ENCODE measurements at regions not wholly inside any gene's neighbourhood (a gene's known extent, or its start where the extent isn't known, plus 50 kb on each side); places are given as distances from the start of the nearest gene placed in this dataset.
"Not testable (repeated sequence)": the region's sequence is repeated elsewhere in the genome, so short reads cannot be mapped to it uniquely, and the experiment has no call there.

GRCh38 chr7:152924826-152925411 lies 165.4 kb downstream of the ACTR3B start:
- DNase-seq, result peak in 2 of 3 donors; percentile 1 to 11
- ChIA-PET POLR2A (no interaction called here), CTCF (no interaction called here)
- H3K4me1 ChIP-seq (ENCODE audit: control extremely low read depth in 1 of 4, control insufficient read depth in 4 of 4, insufficient read depth in 4 of 4, low read length in 3 of 4), result peaks cover 0 to 15% (median 6%) of the 10 kb centered on the region in 4 experiments
- WGBS (ENCODE audit: insufficient coverage), result 15% methylated on average over 24 of the region's 33 CpGs
- H3K27ac ChIP-seq (ENCODE audit: insufficient read depth in 1 of 2, low read depth in 1 of 2, low read length in 2 of 2, poor library complexity in 1 of 2, severe bottlenecking in 2 of 2), result no peak overlapping the region
- peaks cover 0 to 9% (median 3%) of the 10 kb centered on the region in 5 experiments for H3K9me3 ChIP-seq (ENCODE audit: control extremely low read depth in 1 of 5, control insufficient read depth in 4 of 5, insufficient read depth in 2 of 5, low read depth in 1 of 5, low read length in 4 of 5)
- H3K4me3 ChIP-seq (ENCODE audit: control insufficient read depth in 1 of 7, extremely low read depth in 1 of 7, insufficient read depth in 4 of 7, low read depth in 2 of 7, low read length in 6 of 7), result peak overlapping the region in 5 of 7 experiments; percentile 32 to 67 (median 57)
- peaks cover 2 to 61% (median 21%) of the 10 kb centered on the region in 5 experiments for H3K27me3 ChIP-seq (replicated peaks in 2 of 5; ENCODE audit: control insufficient read depth in 4 of 5, insufficient read depth in 5 of 5, low read length in 4 of 5)
- no peaks in the 10 kb centered on the region for H3K36me3 ChIP-seq (ENCODE audit: control insufficient read depth in 4 of 4, insufficient read depth in 4 of 4, low read length in 3 of 4)

- 2% methylated on average over 58 of the region's 74 CpGs for WGBS (ENCODE audit: insufficient coverage)
- Histone ChIP-seq H3K36me3 (ENCODE audit: control insufficient read depth in 4 of 4, insufficient read depth in 4 of 4, low read length in 3 of 4) (no peaks in the 10 kb centered on the region), H3K27ac (ENCODE audit: insufficient read depth in 1 of 2, low read depth in 1 of 2, low read length in 2 of 2, poor library complexity in 1 of 2, severe bottlenecking in 2 of 2) (no peak overlapping the region), H3K9me3 (ENCODE audit: control extremely low read depth in 1 of 5, control insufficient read depth in 4 of 5, insufficient read depth in 2 of 5, low read depth in 1 of 5, low read length in 4 of 5) (peaks cover 0 to 6% (median 3%) of the 10 kb centered on the region in 5 experiments), H3K27me3 (replicated peaks in 2 of 5; ENCODE audit: control insufficient read depth in 4 of 5, insufficient read depth in 5 of 5, low read length in 4 of 5) (peaks cover 2 to 61% (median 23%) of the 10 kb centered on the region in 5 experiments), H3K4me3 (ENCODE audit: control insufficient read depth in 1 of 7, extremely low read depth in 1 of 7, insufficient read depth in 4 of 7, low read depth in 2 of 7, low read length in 6 of 7) (peak overlapping the region in 5 of 7 experiments; percentile 32 to 67 (median 57)), H3K4me1 (ENCODE audit: control extremely low read depth in 1 of 4, control insufficient read depth in 4 of 4, insufficient read depth in 4 of 4, low read length in 3 of 4) (peaks cover 0 to 15% (median 6%) of the 10 kb centered on the region in 4 experiments)
- DNase-seq, result peak in 2 of 3 donors; percentile 2 to 4
- ChIA-PET POLR2A (no interaction called here), CTCF (no interaction called here)
These were observed 166.0 kb downstream of the ACTR3B start for GRCh38 chr7:152925412-152926147.

GRCh38 chr7:152931633-152932032 lies 172.1 kb downstream of the ACTR3B start:
- Histone ChIP-seq H3K9me3 (ENCODE audit: control extremely low read depth in 1 of 5, control insufficient read depth in 4 of 5, insufficient read depth in 2 of 5, low read depth in 1 of 5, low read length in 4 of 5) (peaks cover 0 to 5% (median 0%) of the 10 kb centered on the region in 5 experiments), H3K36me3 (ENCODE audit: control insufficient read depth in 4 of 4, insufficient read depth in 4 of 4, low read length in 3 of 4) (no peaks in the 10 kb centered on the region), H3K27me3 (replicated peaks in 2 of 5; ENCODE audit: control insufficient read depth in 4 of 5, insufficient read depth in 5 of 5, low read length in 4 of 5) (peaks cover 2 to 11% (median 2%) of the 10 kb centered on the region in 5 experiments), H3K27ac (ENCODE audit: insufficient read depth in 1 of 2, low read depth in 1 of 2, low read length in 2 of 2, poor library complexity in 1 of 2, severe bottlenecking in 2 of 2) (no peak overlapping the region), H3K4me3 (ENCODE audit: control insufficient read depth in 1 of 7, extremely low read depth in 1 of 7, insufficient read depth in 4 of 7, low read depth in 2 of 7, low read length in 6 of 7) (no peak overlapping the region), H3K4me1 (ENCODE audit: control extremely low read depth in 1 of 4, control insufficient read depth in 4 of 4, insufficient read depth in 4 of 4, low read length in 3 of 4) (no peaks in the 10 kb centered on the region)
- DNase-seq, result no peak
- 86% methylated on average over 3 of the region's 6 CpGs for WGBS (ENCODE audit: insufficient coverage)
- ChIA-PET POLR2A (no interaction called here), CTCF (no interaction called here)

- Histone ChIP-seq H3K27ac (ENCODE audit: insufficient read depth in 1 of 2, low read depth in 1 of 2, low read length in 2 of 2, poor library complexity in 1 of 2, severe bottlenecking in 2 of 2) (no peak overlapping the region), H3K4me3 (ENCODE audit: control insufficient read depth in 1 of 7, extremely low read depth in 1 of 7, insufficient read depth in 4 of 7, low read depth in 2 of 7, low read length in 6 of 7) (no peak overlapping the region), H3K4me1 (ENCODE audit: control extremely low read depth in 1 of 4, control insufficient read depth in 4 of 4, insufficient read depth in 4 of 4, low read length in 3 of 4) (no peaks in the 10 kb centered on the region), H3K9me3 (ENCODE audit: control extremely low read depth in 1 of 5, control insufficient read depth in 4 of 5, insufficient read depth in 2 of 5, low read depth in 1 of 5, low read length in 4 of 5) (no peaks in the 10 kb centered on the region), H3K36me3 (ENCODE audit: control insufficient read depth in 4 of 4, insufficient read depth in 4 of 4, low read length in 3 of 4) (no peaks in the 10 kb centered on the region), H3K27me3 (replicated peaks in 2 of 5; ENCODE audit: control insufficient read depth in 4 of 5, insufficient read depth in 5 of 5, low read length in 4 of 5) (no peaks in the 10 kb centered on the region)
- CTCF ChIA-PET, result no interaction called here
- POLR2A ChIA-PET, result no interaction called here
- no CpG with 5 or more reads among the region's 1 CpG for WGBS (ENCODE audit: insufficient coverage)
- no peak for DNase-seq
These were observed 177.7 kb downstream of the ACTR3B start for GRCh38 chr7:152937282-152937681.

- H3K4me1 ChIP-seq (ENCODE audit: control extremely low read depth in 1 of 4, control insufficient read depth in 4 of 4, insufficient read depth in 4 of 4, low read length in 3 of 4); POLR2A ChIA-PET; H3K4me3 ChIP-seq (ENCODE audit: control insufficient read depth in 1 of 7, extremely low read depth in 1 of 7, insufficient read depth in 4 of 7, low read depth in 2 of 7, low read length in 6 of 7); H3K9me3 ChIP-seq (ENCODE audit: control extremely low read depth in 1 of 5, control insufficient read depth in 4 of 5, insufficient read depth in 2 of 5, low read depth in 1 of 5, low read length in 4 of 5); H3K36me3 ChIP-seq (ENCODE audit: control insufficient read depth in 4 of 4, insufficient read depth in 4 of 4, low read length in 3 of 4); DNase-seq; CTCF ChIA-PET; H3K27me3 ChIP-seq (replicated peaks in 2 of 5; ENCODE audit: control insufficient read depth in 4 of 5, insufficient read depth in 5 of 5, low read length in 4 of 5); H3K27ac ChIP-seq (ENCODE audit: insufficient read depth in 1 of 2, low read depth in 1 of 2, low read length in 2 of 2, poor library complexity in 1 of 2, severe bottlenecking in 2 of 2): not testable (repeated sequence)
- WGBS (ENCODE audit: insufficient coverage), result 86% methylated on average over 1 of the region's 2 CpGs
These were observed 187.1 kb downstream of the ACTR3B start for GRCh38 chr7:152946616-152947015.

- H3K4me3 ChIP-seq (ENCODE audit: control insufficient read depth in 1 of 7, extremely low read depth in 1 of 7, insufficient read depth in 4 of 7, low read depth in 2 of 7, low read length in 6 of 7), result no peak overlapping the region
- no peak overlapping the region for H3K27ac ChIP-seq (ENCODE audit: insufficient read depth in 1 of 2, low read depth in 1 of 2, low read length in 2 of 2, poor library complexity in 1 of 2, severe bottlenecking in 2 of 2)
- peaks cover 0 to 2% (median 0%) of the 10 kb centered on the region in 5 experiments for H3K27me3 ChIP-seq (replicated peaks in 2 of 5; ENCODE audit: control insufficient read depth in 4 of 5, insufficient read depth in 5 of 5, low read length in 4 of 5)
- H3K9me3 ChIP-seq (ENCODE audit: control extremely low read depth in 1 of 5, control insufficient read depth in 4 of 5, insufficient read depth in 2 of 5, low read depth in 1 of 5, low read length in 4 of 5), result peaks cover 0 to 3% (median 0%) of the 10 kb centered on the region in 5 experiments
- WGBS (ENCODE audit: insufficient coverage), result 33% methylated on average over 1 of the region's 1 CpG
- ChIA-PET CTCF (no interaction called here), POLR2A (no interaction called here)
- no peak for DNase-seq
- no peaks in the 10 kb centered on the region for H3K36me3 ChIP-seq (ENCODE audit: control insufficient read depth in 4 of 4, insufficient read depth in 4 of 4, low read length in 3 of 4)
- no peaks in the 10 kb centered on the region for H3K4me1 ChIP-seq (ENCODE audit: control extremely low read depth in 1 of 4, control insufficient read depth in 4 of 4, insufficient read depth in 4 of 4, low read length in 3 of 4)
These were observed 188.1 kb downstream of the ACTR3B start for GRCh38 chr7:152947686-152948085.

GRCh38 chr7:152949253-152949652 lies 189.7 kb downstream of the ACTR3B start:
- H3K27ac ChIP-seq (ENCODE audit: insufficient read depth in 1 of 2, low read depth in 1 of 2, low read length in 2 of 2, poor library complexity in 1 of 2, severe bottlenecking in 2 of 2), result no peak overlapping the region
- CTCF ChIA-PET, result no interaction called here
- 60% methylated on average over 1 of the region's 3 CpGs for WGBS (ENCODE audit: insufficient coverage)
- no peak for DNase-seq
- peaks cover 0 to 3% (median 0%) of the 10 kb centered on the region in 5 experiments for H3K9me3 ChIP-seq (ENCODE audit: control extremely low read depth in 1 of 5, control insufficient read depth in 4 of 5, insufficient read depth in 2 of 5, low read depth in 1 of 5, low read length in 4 of 5)
- no peak overlapping the region for H3K4me3 ChIP-seq (ENCODE audit: control insufficient read depth in 1 of 7, extremely low read depth in 1 of 7, insufficient read depth in 4 of 7, low read depth in 2 of 7, low read length in 6 of 7)
- no peaks in the 10 kb centered on the region for H3K36me3 ChIP-seq (ENCODE audit: control insufficient read depth in 4 of 4, insufficient read depth in 4 of 4, low read length in 3 of 4)
- POLR2A ChIA-PET, result no interaction called here
- H3K27me3 ChIP-seq (replicated peaks in 2 of 5; ENCODE audit: control insufficient read depth in 4 of 5, insufficient read depth in 5 of 5, low read length in 4 of 5), result peaks cover 0 to 2% (median 0%) of the 10 kb centered on the region in 5 experiments
- H3K4me1 ChIP-seq (ENCODE audit: control extremely low read depth in 1 of 4, control insufficient read depth in 4 of 4, insufficient read depth in 4 of 4, low read length in 3 of 4), result no peaks in the 10 kb centered on the region

Measured in common myeloid progenitor, CD34-positive (primary cell).